HEK293 (cell line): ENCODE measurements at regions not wholly inside any gene's neighbourhood (a gene's known extent, or its start where the extent isn't known, plus 50 kb on each side); places are given as distances from the start of the nearest gene placed in this dataset.

ENCODE experiments used
- CTCF ChIA-PET: fragments of 350-600 bp; formaldehyde crosslinking; extraction: SDS; loops from one replicate; lab custom pipeline; 2021; ENCODE audit warnings: antibody characterized with exemption; lab: Yijun Ruan, JAX
- POLR2A ChIA-PET: fragments of 300-600 bp; formaldehyde crosslinking; extraction: SDS; loops from one replicate; lab custom pipeline; 2020; ENCODE audit warnings: antibody characterized with exemption, inconsistent platforms; lab: Yijun Ruan, JAX
- H3K27ac ChIP-seq: fragments of 200-500 bp; sonication (Bioruptor generic); 2 replicates; pipeline ENCODE4 v1.5.1; 2014; ENCODE audit warnings: low read depth, low read length, control low read depth, inconsistent platforms; ENCODE audit errors: extremely low read depth
- H3K36me3 ChIP-seq, 2 experiments: fragments of 200-500 bp in 1 of 2; sonication (Bioruptor generic) in 1 of 2; 1 replicate in 1 of 2; 2 replicates in 1 of 2; pipeline ENCODE4 v1.5.1; 2014 to 2017; ENCODE audit warnings: inconsistent platforms in 2 of 2, low read length in 2 of 2; ENCODE audit not compliant: control insufficient read depth in 2 of 2, insufficient read depth in 1 of 2
- H3K4me1 ChIP-seq: fragments of 200-500 bp; sonication (Bioruptor generic); 2 replicates; pipeline ENCODE4 v1.5.1; 2014; ENCODE audit warnings: mild to moderate bottlenecking, low read length, inconsistent platforms; ENCODE audit not compliant: control insufficient read depth, insufficient read depth
- H3K4me3 ChIP-seq: 2 replicates; pipeline ENCODE4 v1.5.1; 2011; ENCODE audit warnings: low read depth, mild to moderate bottlenecking, control low read depth, low read length, moderate library complexity
- H3K9me3 ChIP-seq: fragments of 200-500 bp; sonication (Bioruptor generic); 2 replicates; pipeline ENCODE4 v1.5.1; 2014; ENCODE audit warnings: low read depth, low read length, inconsistent platforms; ENCODE audit not compliant: control insufficient read depth, insufficient read depth
- INSM2 ChIP-seq: fragments of 450-650 bp; formaldehyde crosslinking; IDR thresholded peaks from 2 replicates; pipeline ENCODE4 v1.5.1; 2016; ENCODE audit warnings: missing biosample characterization, missing genetic modification characterization
- KLF16 ChIP-seq: fragments of 450-650 bp; formaldehyde crosslinking; IDR thresholded peaks from 2 replicates; pipeline ENCODE4 v1.5.1; 2017; ENCODE audit warnings: missing biosample characterization, missing genetic modification characterization
- REST ChIP-seq: fragments of 450-650 bp; formaldehyde crosslinking; IDR thresholded peaks from 2 replicates; pipeline ENCODE4 v1.5.1; 2016; ENCODE audit warnings: missing biosample characterization, missing genetic modification characterization
- SALL2 ChIP-seq: fragments of 450-650 bp; formaldehyde crosslinking; IDR thresholded peaks from 2 replicates; pipeline ENCODE4 v1.5.0; 2017; ENCODE audit warnings: missing biosample characterization, mild to moderate bottlenecking, missing genetic modification characterization, borderline replicate concordance
- ZBTB17 ChIP-seq: fragments of 450-650 bp; formaldehyde crosslinking; IDR thresholded peaks from 2 replicates; pipeline ENCODE4 v1.5.1; 2016; ENCODE audit warnings: missing biosample characterization, missing genetic modification characterization
- ZBTB26 ChIP-seq: fragments of 450-650 bp; formaldehyde crosslinking; optimal IDR thresholded peaks from 2 replicates; pipeline ENCODE3; 2016; ENCODE audit warnings: missing biosample characterization, mild to moderate bottlenecking, missing genetic modification characterization
- ZEB2 ChIP-seq: fragments of 450-650 bp; formaldehyde crosslinking; IDR thresholded peaks from 2 replicates; pipeline ENCODE4 v1.5.1; 2016; ENCODE audit warnings: missing biosample characterization, missing genetic modification characterization
- ZNF10 ChIP-seq: fragments of 450-650 bp; formaldehyde crosslinking; IDR thresholded peaks from 2 replicates; pipeline ENCODE4 v1.5.1; 2017; ENCODE audit warnings: missing biosample characterization, missing genetic modification characterization
- ZNF214 ChIP-seq: fragments of 450-650 bp; formaldehyde crosslinking; IDR thresholded peaks from 2 replicates; pipeline ENCODE4 v1.5.1; 2017; ENCODE audit warnings: missing biosample characterization, mild to moderate bottlenecking, missing genetic modification characterization, borderline replicate concordance
- ZNF26 ChIP-seq: fragments of 450-650 bp; formaldehyde crosslinking; IDR thresholded peaks from 2 replicates; pipeline ENCODE4 v1.5.1; 2016; ENCODE audit warnings: missing biosample characterization, missing genetic modification characterization
- ZNF341 ChIP-seq: fragments of 450-650 bp; formaldehyde crosslinking; IDR thresholded peaks from 2 replicates; pipeline ENCODE4; 2016; ENCODE audit warnings: low read depth, missing biosample characterization, missing genetic modification characterization
- ZNF398 ChIP-seq: fragments of 450-650 bp; formaldehyde crosslinking; IDR thresholded peaks from 2 replicates; pipeline ENCODE4 v1.5.1; 2017; ENCODE audit warnings: missing biosample characterization, missing genetic modification characterization
- ZNF549 ChIP-seq: fragments of 450-650 bp; IDR thresholded peaks from 2 replicates; pipeline ENCODE4 v1.5.1; 2018; ENCODE audit warnings: missing biosample characterization, missing genetic modification characterization, mild to moderate bottlenecking, inconsistent platforms, moderate library complexity
- ZNF626 ChIP-seq: fragments of 450-650 bp; sonication (Bioruptor Pico); formaldehyde crosslinking; IDR thresholded peaks from 2 replicates; pipeline ENCODE4 v1.5.1; 2018; ENCODE audit warnings: missing biosample characterization, missing genetic modification characterization, inconsistent platforms
- ZNF830 ChIP-seq: fragments of 450-650 bp; IDR thresholded peaks from 2 replicates; pipeline ENCODE4 v1.5.0; 2018; ENCODE audit warnings: missing biosample characterization, missing genetic modification characterization, low read depth, mild to moderate bottlenecking, moderate library complexity
- ZSCAN16 ChIP-seq: fragments of 450-650 bp; formaldehyde crosslinking; IDR thresholded peaks from 2 replicates; pipeline ENCODE4 v1.5.1; 2016; ENCODE audit warnings: missing biosample characterization, missing genetic modification characterization
- ZSCAN23 ChIP-seq: fragments of 450-650 bp; formaldehyde crosslinking; IDR thresholded peaks from 2 replicates; pipeline ENCODE4 v1.5.1; 2016; ENCODE audit warnings: missing biosample characterization, missing genetic modification characterization
- ZSCAN30 ChIP-seq: fragments of 450-650 bp; IDR thresholded peaks from 2 replicates; pipeline ENCODE4 v1.5.1; 2018; ENCODE audit warnings: missing biosample characterization, mild to moderate bottlenecking, missing genetic modification characterization, moderate library complexity

- no peak for TF ChIP-seq ZNF10 (tag by site-specific recombination)
Measured at GRCh38 chr11:8796941-8797340, 114.0 kb upstream of the AKIP1 start (continued).

GRCh38 chr11:8799273-8799672, 111.7 kb upstream of the AKIP1 start:
- Histone ChIP-seq H3K36me3 (no peaks in the 10 kb centered on the region), H3K4me1 (no peaks in the 10 kb centered on the region), H3K9me3 (no peaks in the 10 kb centered on the region), H3K27ac (no peak overlapping the region), H3K4me3 (no peak overlapping the region)
- TF ChIP-seq KLF16 = no peak
- no peak for TF ChIP-seq ZNF830 (tag by site-specific recombination)
- no peak for TF ChIP-seq ZSCAN30 (tag by site-specific recombination)
- TF ChIP-seq ZEB2 (tag by site-specific recombination) = no peak
- no peak for TF ChIP-seq ZBTB26 (tag by site-specific recombination)
- no peak for TF ChIP-seq ZNF626
- no peak for TF ChIP-seq SALL2 (tag by site-specific recombination)
- TF ChIP-seq ZNF26 = no peak
- TF ChIP-seq ZNF341 (tag by site-specific recombination) = no peak
- no peak for TF ChIP-seq REST (tag by site-specific recombination)
- no peak for TF ChIP-seq ZNF398 (tag by site-specific recombination)
- no peak for TF ChIP-seq ZNF214 (tag by site-specific recombination)
- ChIA-PET POLR2A (no interaction called here), CTCF (interaction anchor here (0.7 kb wide), 1 partner anchor 10 kb away, joined by 5 read pairs; no protein-coding TSS in a partner anchor)

GRCh38 chr11:8800520-8801110, 110.4 kb upstream of the AKIP1 start:
- ChIA-PET CTCF (no interaction called here), POLR2A (no interaction called here)
- H3K9me3 ChIP-seq = no peaks in the 10 kb centered on the region
- no peaks in the 10 kb centered on the region for H3K36me3 ChIP-seq
- no peak for TF ChIP-seq ZSCAN23 (tag by site-specific recombination)
- TF ChIP-seq ZBTB17 (tag by site-specific recombination) = no peak
- TF ChIP-seq ZNF626 = no peak
- no peak for TF ChIP-seq INSM2
- no peak for TF ChIP-seq ZNF549 (tag by site-specific recombination)
- no peak for TF ChIP-seq ZSCAN16 (tag by site-specific recombination)
- H3K4me3 ChIP-seq = no peak overlapping the region
- no peaks in the 10 kb centered on the region for H3K4me1 ChIP-seq
- H3K27ac ChIP-seq = no peak overlapping the region
